ENCODE measurements at regions not wholly inside any gene's neighbourhood (a gene's known extent, or its start where the extent isn't known, plus 50 kb on each side); places are given as distances from the start of the nearest gene placed in this dataset.
A peak's percentile ranks its signal among the peaks of the same experiment; 100 is the strongest.

DNA sequence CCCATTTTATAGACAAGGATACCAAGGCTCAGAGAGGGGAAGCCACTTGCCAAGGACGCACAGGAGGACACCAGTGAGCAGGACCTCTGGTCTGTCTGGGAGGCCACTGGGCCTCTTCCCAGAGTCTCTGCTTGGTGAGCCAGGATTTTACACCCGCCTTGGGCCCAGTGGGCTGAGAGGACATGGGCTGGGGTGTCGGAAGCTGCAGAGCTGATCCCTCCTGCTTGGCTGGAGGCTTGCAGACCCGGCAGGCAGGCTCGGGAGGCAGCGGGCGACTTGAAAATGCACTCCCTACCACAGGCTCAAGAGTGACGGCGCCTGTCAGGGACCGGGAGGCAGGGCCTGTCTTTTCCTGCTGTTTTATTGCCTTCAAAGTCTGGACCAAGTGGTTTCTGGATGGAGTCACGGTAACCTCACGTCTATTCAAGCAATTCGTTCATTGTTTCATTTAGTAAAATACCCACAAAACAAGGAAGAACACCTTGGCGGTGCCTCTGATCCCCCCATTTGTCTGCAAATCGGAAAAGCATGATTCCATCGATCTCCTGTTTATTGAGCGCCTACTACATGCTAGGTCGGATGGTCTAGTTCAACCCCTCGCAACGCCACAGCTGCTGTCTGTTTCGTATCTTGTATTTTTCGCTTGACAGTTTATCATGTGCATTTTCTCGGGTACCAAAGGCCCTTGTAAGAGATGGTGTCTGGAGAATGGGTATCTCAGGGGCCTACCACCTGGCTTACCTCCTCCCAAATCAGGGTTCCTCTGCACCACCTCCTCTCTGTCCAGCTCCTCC, 108.1 kb upstream of the IER5L start:
- 93% methylated on average over 23 of the region's 23 CpGs for WGBS (ENCODE audit: insufficient coverage)

GRCh38 chr9:129285382-129285781, 107.3 kb upstream of the IER5L start:
- ATAC-seq (no peak), DNase-seq (peak in 1 of 2 donors; percentile 0)
- Mint-ChIP-seq H3K27ac (no peak overlapping the region), H3K27me3 (ENCODE audit: low read depth in 2 of 2) (peaks cover 0 to 3% of the 10 kb centered on the region in 2 donors), H3K36me3 (no peaks in the 10 kb centered on the region), H3K4me1 (no peaks in the 10 kb centered on the region), H3K9me3 (no peaks in the 10 kb centered on the region), H3K4me3 (no peak overlapping the region)
- H3K9me3 ChIP-seq (ENCODE audit: control insufficient read depth, insufficient read depth, low read length), result no peaks in the 10 kb centered on the region
- no peaks in the 10 kb centered on the region for H3K27me3 ChIP-seq (ENCODE audit: control insufficient read depth, insufficient read depth, low read length)
- no peak overlapping the region for H3K4me3 ChIP-seq (ENCODE audit: low read length)
- H3K27ac ChIP-seq (ENCODE audit: low read length), result no peak overlapping the region
- H3K36me3 ChIP-seq (ENCODE audit: control insufficient read depth, insufficient read depth, low read length), result no peaks in the 10 kb centered on the region
- no peak for TF ChIP-seq CTCF (IDR thresholded peaks at IDR 0.05)
- intact Hi-C loops (cut with micrococcal nuclease), result no loop called here
- WGBS (ENCODE audit: insufficient coverage), result 91% methylated on average over 7 of the region's 7 CpGs
- peaks cover 3% of the 10 kb centered on the region for H3K4me1 ChIP-seq (ENCODE audit: control insufficient read depth, insufficient read depth, low read length)

More for the DNA sequence above, 108.1 kb upstream of the IER5L start:
- ATAC-seq, result no peak
- Histone ChIP-seq H3K4me1 (ENCODE audit: control insufficient read depth, insufficient read depth, low read length) (peaks cover 3% of the 10 kb centered on the region), H3K27me3 (ENCODE audit: control insufficient read depth, insufficient read depth, low read length) (no peaks in the 10 kb centered on the region), H3K27ac (ENCODE audit: low read length) (no peak overlapping the region), H3K9me3 (ENCODE audit: control insufficient read depth, insufficient read depth, low read length) (no peaks in the 10 kb centered on the region), H3K4me3 (ENCODE audit: low read length) (no peak overlapping the region), H3K36me3 (ENCODE audit: control insufficient read depth, insufficient read depth, low read length) (no peaks in the 10 kb centered on the region)
- Mint-ChIP-seq H3K27ac (no peak overlapping the region), H3K27me3 (ENCODE audit: low read depth in 2 of 2) (peaks cover 0 to 3% of the 10 kb centered on the region in 2 donors), H3K4me1 (no peaks in the 10 kb centered on the region), H3K36me3 (no peaks in the 10 kb centered on the region), H3K9me3 (no peaks in the 10 kb centered on the region), H3K4me3 (no peak overlapping the region)
- TF ChIP-seq CTCF (IDR thresholded peaks at IDR 0.05), result no peak
- intact Hi-C loops (cut with micrococcal nuclease), result no loop called here
- DNase-seq, result peak in 1 of 2 donors; percentile 5

- H3K4me1 Mint-ChIP-seq, result no peaks in the 10 kb centered on the region
- no peaks in the 10 kb centered on the region for H3K9me3 Mint-ChIP-seq
- H3K27ac Mint-ChIP-seq, result no peak overlapping the region
- 89% methylated on average over 14 of the region's 14 CpGs for WGBS (ENCODE audit: insufficient coverage)
- DNase-seq (no peak), ATAC-seq (no peak)
- Histone ChIP-seq H3K4me3 (ENCODE audit: low read length) (no peak overlapping the region), H3K27ac (ENCODE audit: low read length) (no peak overlapping the region), H3K27me3 (ENCODE audit: control insufficient read depth, insufficient read depth, low read length) (no peaks in the 10 kb centered on the region), H3K36me3 (ENCODE audit: control insufficient read depth, insufficient read depth, low read length) (no peaks in the 10 kb centered on the region), H3K4me1 (ENCODE audit: control insufficient read depth, insufficient read depth, low read length) (peaks cover 3% of the 10 kb centered on the region), H3K9me3 (ENCODE audit: control insufficient read depth, insufficient read depth, low read length) (no peaks in the 10 kb centered on the region)
- H3K4me3 Mint-ChIP-seq, result no peak overlapping the region
- no peaks in the 10 kb centered on the region for H3K36me3 Mint-ChIP-seq
- intact Hi-C loops (cut with micrococcal nuclease), result no loop called here
- TF ChIP-seq CTCF (IDR thresholded peaks at IDR 0.05), result no peak
- H3K27me3 Mint-ChIP-seq (ENCODE audit: low read depth in 2 of 2), result no peaks in the 10 kb centered on the region
Observed at GRCh38 chr9:129284607-129285291, 106.7 kb upstream of the IER5L start.

All from natural killer cell (primary cell).